NCI-H1105 (cell line): ENCODE measurements at regions not wholly inside any gene's neighbourhood (a gene's known extent, or its start where the extent isn't known, plus 50 kb on each side); places are given as distances from the start of the nearest gene placed in this dataset.
"Not testable (repeated sequence)": the region's sequence is repeated elsewhere in the genome, so short reads cannot be mapped to it uniquely, and the experiment has no call there.

Source experiments
- DNase-seq: peaks from one replicate; lab custom pipeline; 2025; lab: John Stamatoyannopoulos, UW

GRCh38 chr1:47684964-47685762 is 247.3 kb downstream of the FOXD2 start:
- no peak for DNase-seq

- DNase-seq, result no peak
These were observed 247.9 kb downstream of the FOXD2 start for GRCh38 chr1:47685763-47686066.

- DNase-seq, result no peak
These were observed 249.1 kb downstream of the FOXD2 start for GRCh38 chr1:47686731-47687630.

GRCh38 chr1:47687631-47688460 is 250.0 kb downstream of the FOXD2 start:
- DNase-seq, result no peak

GRCh38 chr1:47688461-47689296 is 250.8 kb downstream of the FOXD2 start:
- DNase-seq, result no peak

GRCh38 chr1:47689894-47690293 is 252.1 kb downstream of the FOXD2 start:
- DNase-seq, result no peak

GRCh38 chr1:47690341-47691250 is 252.8 kb downstream of the FOXD2 start:
- DNase-seq, result no peak

GRCh38 chr1:47691293-47691692 is 253.4 kb downstream of the FOXD2 start:
- not testable (repeated sequence) for DNase-seq

- no peak for DNase-seq
These were observed 254.4 kb downstream of the FOXD2 start for GRCh38 chr1:47692196-47692595.

GRCh38 chr1:47693115-47693514 is 255.3 kb downstream of the FOXD2 start:
- DNase-seq, result no peak

- DNase-seq, result no peak
These were observed 256.4 kb downstream of the FOXD2 start for GRCh38 chr1:47694011-47694890.

- DNase-seq, result no peak
These were observed 258.5 kb downstream of the FOXD2 start for GRCh38 chr1:47696404-47696736.

GRCh38 chr1:47696737-47697441 is 259.0 kb downstream of the FOXD2 start:
- DNase-seq, result peak; percentile 3

GRCh38 chr1:47697616-47698335 is 259.9 kb downstream of the FOXD2 start:
- no peak for DNase-seq

GRCh38 chr1:47699492-47700235 is 261.8 kb downstream of the FOXD2 start:
- DNase-seq, result no peak

- DNase-seq, result no peak
These were observed 263.4 kb downstream of the FOXD2 start for GRCh38 chr1:47701283-47701682.

GRCh38 chr1:47701741-47702515 is 264.1 kb downstream of the FOXD2 start:
- no peak for DNase-seq
